HFF-Myc (cell line): ENCODE measurements at regions not wholly inside any gene's neighbourhood (a gene's known extent, or its start where the extent isn't known, plus 50 kb on each side); places are given as distances from the start of the nearest gene placed in this dataset.

Experiments used
- DNase-seq: peaks from one replicate; pipeline ENCODE4 v3.0.0-alpha.2; 2011; ENCODE audit warnings: low read depth; ENCODE audit errors: extremely low read depth
- H3K4me3 ChIP-seq: replicated peaks from 2 replicates; pipeline ENCODE4 v1.5.1; 2011; ENCODE audit warnings: low read depth, mild to moderate bottlenecking, control low read depth, low read length
- CTCF ChIP-seq: IDR thresholded peaks from 2 replicates; pipeline ENCODE4 v1.5.1; 2012; ENCODE audit warnings: mild to moderate bottlenecking, low read depth, low read length, control low read depth; ENCODE audit errors: missing control alignments

- no peak for DNase-seq
- no peak for TF ChIP-seq CTCF
- no peak overlapping the region for H3K4me3 ChIP-seq
Observed at GRCh38 chr15:62533687-62534086, 368.6 kb upstream of the C2CD4B start.

DNA sequence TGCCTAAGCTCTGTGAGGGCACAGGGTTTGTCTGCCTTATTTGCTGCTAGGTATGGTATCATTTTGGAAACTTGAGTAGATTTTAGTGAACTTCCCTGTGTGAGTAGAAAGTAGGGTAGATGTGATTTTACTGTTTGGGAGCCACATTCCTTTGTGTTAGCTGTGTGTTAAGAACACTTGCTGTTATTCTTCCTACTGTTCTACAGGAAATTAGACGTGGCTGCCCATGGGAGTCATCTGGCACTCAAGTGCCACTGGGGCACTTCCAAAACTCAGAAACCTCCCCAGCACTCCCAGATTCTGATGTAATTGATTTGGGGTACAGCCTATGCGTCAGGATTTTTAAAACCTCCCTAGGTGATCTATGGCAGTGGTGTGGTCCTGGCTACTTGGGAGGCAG lies 369.9 kb upstream of the C2CD4B start:
- DNase-seq, result no peak
- no peak for TF ChIP-seq CTCF
- H3K4me3 ChIP-seq, result no peak overlapping the region

- no peak for TF ChIP-seq CTCF
- no peak overlapping the region for H3K4me3 ChIP-seq
- DNase-seq, result no peak
Observed at GRCh38 chr15:62539236-62539635, 374.2 kb upstream of the C2CD4B start.

DNA sequence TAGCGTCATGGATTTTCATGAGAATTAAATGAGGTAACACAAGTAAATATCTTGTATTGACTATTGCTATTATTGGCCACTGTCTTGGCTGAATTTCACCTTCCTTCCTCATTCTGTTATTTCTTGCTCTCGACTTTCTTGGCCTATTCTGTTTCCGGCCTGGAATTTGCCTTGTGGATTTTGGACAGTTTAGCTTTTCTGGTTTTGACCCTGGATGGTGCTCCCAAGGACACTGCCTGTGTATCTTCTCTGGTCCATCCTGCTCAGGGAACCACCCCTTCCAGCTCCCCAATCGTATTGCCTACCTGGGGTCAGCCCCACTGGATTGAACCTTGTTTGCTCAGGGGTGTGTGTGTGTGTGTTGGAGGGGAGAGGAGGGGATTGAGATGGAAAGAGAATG lies 376.2 kb upstream of the C2CD4B start:
- no peak overlapping the region for H3K4me3 ChIP-seq
- no peak for DNase-seq
- TF ChIP-seq CTCF, result no peak

GRCh38 chr15:62541846-62542245 lies 376.8 kb upstream of the C2CD4B start:
- DNase-seq, result no peak
- H3K4me3 ChIP-seq, result no peak overlapping the region
- no peak for TF ChIP-seq CTCF

DNA sequence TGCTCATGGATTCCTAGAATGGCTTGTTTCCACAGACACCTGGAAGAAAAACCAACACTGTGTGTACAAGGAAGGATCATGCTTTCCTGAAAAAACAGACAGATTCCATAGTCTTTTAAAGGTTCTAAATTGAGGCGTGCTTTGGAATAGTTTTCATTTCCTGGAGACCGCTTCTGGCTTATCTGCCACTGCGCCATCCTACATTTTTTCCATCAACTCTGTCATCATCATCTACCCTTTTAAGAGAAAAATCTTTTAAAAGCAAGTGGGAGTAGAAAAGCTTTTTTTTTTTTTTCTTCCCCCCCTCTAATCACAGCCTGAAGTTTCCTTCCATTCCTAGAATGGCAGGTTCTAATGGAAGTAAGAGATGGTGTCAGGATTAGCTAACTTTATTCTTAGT lies 379.4 kb upstream of the C2CD4B start:
- DNase-seq, result no peak
- H3K4me3 ChIP-seq, result no peak overlapping the region
- no peak for TF ChIP-seq CTCF

DNA sequence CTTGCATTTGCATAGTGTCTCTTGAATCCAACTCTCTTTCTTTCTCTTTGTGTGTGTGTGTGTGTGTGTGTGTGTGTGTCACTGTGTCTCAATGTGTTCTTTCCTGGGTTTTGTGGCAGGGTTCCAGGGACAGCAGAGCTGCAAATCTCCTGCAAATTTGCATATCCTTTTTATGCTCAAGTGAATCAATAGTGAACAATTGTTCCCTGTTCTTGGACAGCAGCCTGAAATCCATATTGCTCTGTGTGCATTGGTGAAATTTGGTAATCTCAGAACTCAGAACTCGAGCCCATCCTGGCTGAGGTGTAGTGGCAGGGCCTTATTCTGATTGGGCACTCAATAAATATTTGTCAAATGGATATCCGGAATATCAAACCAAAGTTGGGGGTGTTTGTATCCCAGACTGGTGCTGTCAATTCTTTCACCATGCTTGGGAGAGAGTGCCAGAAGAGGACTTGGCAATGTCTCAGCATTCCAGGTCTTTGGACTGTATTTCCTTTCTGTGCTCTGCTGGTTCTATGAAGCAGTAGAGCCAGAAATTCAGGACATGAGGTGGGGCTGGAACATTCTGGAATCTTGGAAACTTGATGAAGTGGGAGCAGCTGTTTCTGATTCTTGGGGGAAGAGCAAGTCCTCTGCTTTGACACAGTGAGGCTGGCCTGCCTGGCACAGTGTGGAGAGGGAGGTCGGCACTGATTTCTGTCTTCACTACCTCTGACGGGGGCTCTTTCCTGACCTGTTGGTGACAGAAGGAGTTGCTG lies 380.6 kb upstream of the C2CD4B start:
- DNase-seq, result no peak
- H3K4me3 ChIP-seq, result no peak overlapping the region
- no peak for TF ChIP-seq CTCF
